ENCODE measurements at regions not wholly inside any gene's neighbourhood (a gene's known extent, or its start where the extent isn't known, plus 50 kb on each side); places are given as distances from the start of the nearest gene placed in this dataset.

DNA sequence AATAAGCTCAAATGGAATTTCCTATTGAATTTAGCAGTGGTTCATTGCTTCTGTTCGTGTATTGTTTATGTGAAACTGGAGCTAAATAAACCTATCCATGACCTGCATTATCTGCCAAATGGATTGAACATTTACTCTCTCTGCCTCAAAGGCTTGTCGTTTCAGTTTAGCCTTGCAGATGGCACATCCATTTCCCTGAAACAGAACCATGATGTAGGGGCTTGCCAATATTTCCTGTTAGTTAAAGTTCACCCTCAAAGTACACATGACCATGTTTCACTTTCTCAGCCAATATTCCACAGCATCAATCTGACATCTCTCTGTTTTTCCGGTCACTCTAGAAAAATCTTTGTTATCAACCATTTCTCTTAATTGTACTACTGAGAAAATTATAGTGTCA is 545.3 kb downstream of the TAF11L14 start:
- DNase-seq (ENCODE audit: low spot score) = no peak
- Histone ChIP-seq H4K20me1 (ENCODE audit: insufficient read depth, poor library complexity, severe bottlenecking) (no peaks in the 10 kb centered on the region), H3K27ac (no peak overlapping the region), H3K36me3 (replicated peaks; ENCODE audit: insufficient read depth, low read depth) (no peaks in the 10 kb centered on the region), H3K9me2 (replicated peaks; ENCODE audit: insufficient read depth) (no peaks in the 10 kb centered on the region), H2AFZ (no peak overlapping the region), H3K27me3 (no peaks in the 10 kb centered on the region), H3K9me3 (ENCODE audit: low read depth) (no peaks in the 10 kb centered on the region), H3K4me3 (no peak overlapping the region), H3K79me2 (no peaks in the 10 kb centered on the region), H3K4me2 (no peak overlapping the region), H3K4me1 (ENCODE audit: insufficient read depth) (no peaks in the 10 kb centered on the region)
- TF ChIP-seq EZH2 (IDR thresholded peaks at IDR 0.05; ENCODE audit: borderline replicate concordance) (no peak), EZH2phosphoT487 (IDR thresholded peaks at IDR 0.05; ENCODE audit: low read depth, severe bottlenecking, unreplicated experiment) (no peak)
- TF ChIP-seq, protein P1, sequence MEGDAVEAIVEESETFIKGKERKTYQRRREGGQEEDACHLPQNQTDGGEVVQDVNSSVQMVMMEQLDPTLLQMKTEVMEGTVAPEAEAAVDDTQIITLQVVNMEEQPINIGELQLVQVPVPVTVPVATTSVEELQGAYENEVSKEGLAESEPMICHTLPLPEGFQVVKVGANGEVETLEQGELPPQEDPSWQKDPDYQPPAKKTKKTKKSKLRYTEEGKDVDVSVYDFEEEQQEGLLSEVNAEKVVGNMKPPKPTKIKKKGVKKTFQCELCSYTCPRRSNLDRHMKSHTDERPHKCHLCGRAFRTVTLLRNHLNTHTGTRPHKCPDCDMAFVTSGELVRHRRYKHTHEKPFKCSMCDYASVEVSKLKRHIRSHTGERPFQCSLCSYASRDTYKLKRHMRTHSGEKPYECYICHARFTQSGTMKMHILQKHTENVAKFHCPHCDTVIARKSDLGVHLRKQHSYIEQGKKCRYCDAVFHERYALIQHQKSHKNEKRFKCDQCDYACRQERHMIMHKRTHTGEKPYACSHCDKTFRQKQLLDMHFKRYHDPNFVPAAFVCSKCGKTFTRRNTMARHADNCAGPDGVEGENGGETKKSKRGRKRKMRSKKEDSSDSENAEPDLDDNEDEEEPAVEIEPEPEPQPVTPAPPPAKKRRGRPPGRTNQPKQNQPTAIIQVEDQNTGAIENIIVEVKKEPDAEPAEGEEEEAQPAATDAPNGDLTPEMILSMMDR (IDR thresholded peaks at IDR 0.05; ENCODE audit: poor library complexity) = no peak
- 75% methylated on average over 3 of the region's 3 CpGs for WGBS (ENCODE audit: low lambda C conversion rate, missing lambda C conversion rate)

DNA sequence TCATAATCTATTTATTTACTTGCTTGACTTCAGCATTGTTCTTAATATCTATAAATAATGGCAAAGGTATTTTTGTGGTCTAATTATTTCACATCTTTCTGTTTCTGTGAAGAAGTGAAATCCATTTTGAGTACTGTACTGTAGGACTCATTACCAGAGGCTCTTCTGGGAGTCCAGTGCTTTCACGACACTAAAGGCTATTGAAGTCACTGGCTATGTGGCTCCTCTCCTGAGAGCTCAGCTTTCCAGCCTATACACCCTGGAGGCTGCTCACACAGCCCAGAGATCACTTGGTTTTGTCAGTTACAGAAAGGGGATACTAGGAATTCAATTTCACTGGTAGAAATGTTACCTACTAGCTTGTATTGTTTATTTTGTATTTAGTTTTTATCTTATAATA is 547.3 kb downstream of the TAF11L14 start:
- H3K4me1 ChIP-seq (ENCODE audit: insufficient read depth) = no peaks in the 10 kb centered on the region
- H3K27ac ChIP-seq = no peak overlapping the region
- H3K4me3 ChIP-seq = no peak overlapping the region
- no peak overlapping the region for H3K4me2 ChIP-seq
- H3K9me2 ChIP-seq (replicated peaks; ENCODE audit: insufficient read depth) = no peaks in the 10 kb centered on the region
- H3K36me3 ChIP-seq (replicated peaks; ENCODE audit: insufficient read depth, low read depth) = no peaks in the 10 kb centered on the region
- no peaks in the 10 kb centered on the region for H3K9me3 ChIP-seq (ENCODE audit: low read depth)
- no peaks in the 10 kb centered on the region for H3K27me3 ChIP-seq
- DNase-seq (ENCODE audit: low spot score) = no peak
- WGBS (ENCODE audit: low lambda C conversion rate, missing lambda C conversion rate) = 76% methylated on average over 1 of the region's 1 CpG
- no peaks in the 10 kb centered on the region for H4K20me1 ChIP-seq (ENCODE audit: insufficient read depth, poor library complexity, severe bottlenecking)
- no peaks in the 10 kb centered on the region for H3K79me2 ChIP-seq
- H2AFZ ChIP-seq = no peak overlapping the region
- TF ChIP-seq, protein P1 (IDR thresholded peaks at IDR 0.05; ENCODE audit: poor library complexity) = no peak
- TF ChIP-seq EZH2phosphoT487 (IDR thresholded peaks at IDR 0.05; ENCODE audit: low read depth, severe bottlenecking, unreplicated experiment) (no peak), EZH2 (IDR thresholded peaks at IDR 0.05; ENCODE audit: borderline replicate concordance) (no peak)

DNA sequence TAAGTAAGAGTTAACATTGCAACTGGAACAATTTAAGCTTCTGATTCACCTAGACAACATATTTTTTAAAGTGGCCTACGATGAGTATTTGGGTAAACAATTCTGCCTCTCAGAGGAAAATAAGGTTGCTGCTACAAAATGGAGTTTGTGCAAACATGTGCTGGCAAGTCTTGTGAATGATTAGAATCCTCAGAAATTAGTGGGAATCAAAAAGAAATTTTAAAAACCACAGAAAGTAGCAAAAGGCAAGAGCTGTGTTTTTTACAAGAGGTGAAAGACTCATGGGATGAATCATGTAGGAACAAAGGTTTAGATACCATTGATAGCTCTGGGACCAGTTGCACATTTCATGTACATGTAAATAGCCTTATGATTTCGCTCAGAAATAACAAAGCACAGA is 561.6 kb downstream of the TAF11L14 start:
- Histone ChIP-seq H3K9me3 (ENCODE audit: low read depth) (no peaks in the 10 kb centered on the region), H2AFZ (no peak overlapping the region), H3K4me1 (ENCODE audit: insufficient read depth) (no peaks in the 10 kb centered on the region), H3K27me3 (no peaks in the 10 kb centered on the region), H3K4me3 (no peak overlapping the region), H3K4me2 (no peak overlapping the region), H4K20me1 (ENCODE audit: insufficient read depth, poor library complexity, severe bottlenecking) (no peaks in the 10 kb centered on the region), H3K36me3 (replicated peaks; ENCODE audit: insufficient read depth, low read depth) (no peaks in the 10 kb centered on the region), H3K9me2 (replicated peaks; ENCODE audit: insufficient read depth) (no peaks in the 10 kb centered on the region), H3K27ac (no peak overlapping the region), H3K79me2 (no peaks in the 10 kb centered on the region)
- TF ChIP-seq EZH2phosphoT487 (IDR thresholded peaks at IDR 0.05; ENCODE audit: low read depth, severe bottlenecking, unreplicated experiment) = no peak
- TF ChIP-seq, protein P1 (IDR thresholded peaks at IDR 0.05; ENCODE audit: poor library complexity) = no peak
- TF ChIP-seq EZH2 (IDR thresholded peaks at IDR 0.05; ENCODE audit: borderline replicate concordance) = no peak
- no peak for DNase-seq (ENCODE audit: low spot score)
- 65% methylated on average over 2 of the region's 2 CpGs for WGBS (ENCODE audit: low lambda C conversion rate, missing lambda C conversion rate)

DNA sequence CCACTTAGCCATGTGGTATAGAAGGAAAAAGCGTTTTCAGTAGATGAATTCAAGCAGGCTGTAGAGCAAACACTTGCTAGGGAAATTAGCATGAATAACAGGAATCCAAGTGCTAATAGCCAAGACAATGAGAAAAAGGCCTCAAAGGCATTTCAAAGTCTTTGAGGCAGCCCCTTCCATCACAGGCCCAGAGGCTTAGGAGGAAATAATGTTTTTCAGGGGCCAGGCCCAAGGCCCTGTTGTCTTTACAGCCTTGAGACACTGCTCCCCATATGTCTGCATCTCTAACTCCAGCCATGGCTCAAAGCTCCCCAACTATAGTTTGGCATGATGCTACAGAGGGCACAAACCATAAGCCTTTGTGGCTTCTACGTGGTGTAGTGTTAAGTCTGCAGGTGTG is 563.5 kb downstream of the TAF11L14 start:
- DNase-seq (ENCODE audit: low spot score) = no peak
- Histone ChIP-seq H4K20me1 (ENCODE audit: insufficient read depth, poor library complexity, severe bottlenecking) (no peaks in the 10 kb centered on the region), H3K9me3 (ENCODE audit: low read depth) (no peaks in the 10 kb centered on the region), H3K4me3 (no peak overlapping the region), H3K36me3 (replicated peaks; ENCODE audit: insufficient read depth, low read depth) (no peaks in the 10 kb centered on the region), H3K79me2 (no peaks in the 10 kb centered on the region), H3K4me1 (ENCODE audit: insufficient read depth) (no peaks in the 10 kb centered on the region), H3K4me2 (no peak overlapping the region), H2AFZ (no peak overlapping the region), H3K9me2 (replicated peaks; ENCODE audit: insufficient read depth) (no peaks in the 10 kb centered on the region), H3K27ac (no peak overlapping the region), H3K27me3 (no peaks in the 10 kb centered on the region)
- 76% methylated on average over 2 of the region's 2 CpGs for WGBS (ENCODE audit: low lambda C conversion rate, missing lambda C conversion rate)
- TF ChIP-seq EZH2 (IDR thresholded peaks at IDR 0.05; ENCODE audit: borderline replicate concordance) (no peak), EZH2phosphoT487 (IDR thresholded peaks at IDR 0.05; ENCODE audit: low read depth, severe bottlenecking, unreplicated experiment) (no peak)
- TF ChIP-seq, protein P1 (IDR thresholded peaks at IDR 0.05; ENCODE audit: poor library complexity) = no peak
